ENCODE measurements at regions not wholly inside any gene's neighbourhood (a gene's known extent, or its start where the extent isn't known, plus 50 kb on each side); places are given as distances from the start of the nearest gene placed in this dataset.
"Not testable (repeated sequence)": the region's sequence is repeated elsewhere in the genome, so short reads cannot be mapped to it uniquely, and the experiment has no call there.

- H3K9me3 Mint-ChIP-seq: no peaks in the 10 kb centered on the region
- DNase-seq: no peak
- H3K4me1 Mint-ChIP-seq: peaks cover 5% of the 10 kb centered on the region
- H3K27me3 Mint-ChIP-seq: peaks cover 3% of the 10 kb centered on the region
- H3K36me3 Mint-ChIP-seq: no peaks in the 10 kb centered on the region
- no peak overlapping the region for H3K27ac Mint-ChIP-seq
- CTCF ChIA-PET: interaction anchor here (1.0 kb wide), 1 partner anchor 203 kb away, joined by 3 read pairs; no protein-coding TSS in a partner anchor
- no peak overlapping the region for H3K4me3 Mint-ChIP-seq
Measured at GRCh38 chr3:102025606-102026270, 176.4 kb downstream of the NFKBIZ start.

- no peak for DNase-seq
- Mint-ChIP-seq H3K36me3 (no peaks in the 10 kb centered on the region), H3K4me3 (no peak overlapping the region), H3K9me3 (no peaks in the 10 kb centered on the region), H3K4me1 (no peaks in the 10 kb centered on the region), H3K27ac (no peak overlapping the region), H3K27me3 (peaks cover 3% of the 10 kb centered on the region)
- CTCF ChIA-PET: no interaction called here
Measured at GRCh38 chr3:102026656-102027055, 177.3 kb downstream of the NFKBIZ start.

DNA sequence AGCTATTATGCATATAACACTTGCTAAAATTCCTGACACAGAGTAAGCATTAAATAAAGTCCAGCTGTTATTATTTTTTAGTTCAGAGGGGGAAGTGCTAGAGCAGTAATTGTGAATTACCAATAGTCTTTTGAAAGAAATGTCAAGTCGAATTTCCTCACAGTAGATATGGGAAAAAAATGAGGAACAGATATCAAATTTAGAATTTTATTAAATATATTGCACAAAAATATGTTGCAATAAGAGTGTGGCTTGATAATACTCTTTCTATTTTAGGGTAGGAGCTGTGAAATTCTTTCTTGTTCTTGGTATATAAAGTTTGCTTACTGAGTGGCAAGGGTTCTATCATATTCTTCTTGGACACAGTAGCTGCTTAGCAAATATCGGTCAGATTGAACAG, 181.3 kb downstream of the NFKBIZ start:
- CTCF ChIA-PET: no interaction called here

GRCh38 chr3:102031834-102032233, 182.5 kb downstream of the NFKBIZ start:
- Mint-ChIP-seq H3K4me1 (no peaks in the 10 kb centered on the region), H3K4me3 (no peak overlapping the region), H3K36me3 (no peaks in the 10 kb centered on the region), H3K27ac (no peak overlapping the region), H3K9me3 (no peaks in the 10 kb centered on the region), H3K27me3 (no peaks in the 10 kb centered on the region)
- no peak for DNase-seq
- CTCF ChIA-PET: no interaction called here

More for the DNA sequence above, 181.3 kb downstream of the NFKBIZ start:
- Mint-ChIP-seq H3K4me3 (no peak overlapping the region), H3K9me3 (no peaks in the 10 kb centered on the region), H3K27me3 (no peaks in the 10 kb centered on the region), H3K27ac (no peak overlapping the region), H3K36me3 (no peaks in the 10 kb centered on the region), H3K4me1 (no peaks in the 10 kb centered on the region)
- DNase-seq: no peak

DNA sequence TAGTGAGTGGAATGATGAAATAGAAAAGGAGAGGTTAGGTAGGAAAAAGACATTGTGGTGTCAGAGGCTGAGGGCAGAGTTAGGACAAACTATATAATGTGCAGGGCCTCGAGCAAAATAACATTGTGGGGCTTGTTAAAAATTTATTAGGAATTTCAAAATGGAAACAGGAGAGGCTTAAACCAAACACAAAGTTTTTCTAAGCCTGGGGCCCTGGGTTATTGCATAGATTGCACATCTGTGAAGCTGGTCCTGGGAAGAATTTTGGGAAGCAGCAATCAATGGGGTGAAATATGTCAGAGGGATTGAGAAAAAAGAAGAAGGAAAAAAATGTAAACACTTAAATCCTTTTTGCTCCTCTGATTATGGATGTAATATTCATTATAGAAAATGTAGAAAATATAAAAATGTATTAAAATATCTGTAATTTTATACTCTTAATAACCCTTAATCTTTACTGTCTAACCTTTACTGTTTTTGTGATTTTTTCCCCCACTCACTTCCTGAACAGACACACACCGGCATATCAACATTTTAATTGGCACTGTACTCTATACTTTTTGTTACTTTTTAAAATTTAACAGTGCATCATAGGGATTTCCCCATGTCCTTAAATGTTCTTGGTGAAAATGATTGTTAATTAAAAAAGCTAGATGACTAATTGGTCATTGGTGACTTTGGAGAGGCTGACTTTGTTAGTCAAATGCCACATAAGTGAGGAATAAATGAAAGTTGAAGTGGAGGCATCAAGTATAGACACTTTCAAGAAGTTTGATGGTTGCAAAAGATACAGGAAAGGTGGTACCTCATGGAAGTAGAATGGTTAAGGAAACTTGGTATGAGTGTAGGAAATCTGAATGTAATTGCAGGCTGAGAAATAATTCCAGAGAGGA, 183.4 kb downstream of the NFKBIZ start:
- no peaks in the 10 kb centered on the region for H3K4me1 Mint-ChIP-seq
- CTCF ChIA-PET: no interaction called here

GRCh38 chr3:102034639-102035451, 185.5 kb downstream of the NFKBIZ start:
- peaks cover 10% of the 10 kb centered on the region for H3K9me3 Mint-ChIP-seq
- H3K27ac Mint-ChIP-seq: no peak overlapping the region
- peaks cover 3% of the 10 kb centered on the region for H3K4me1 Mint-ChIP-seq
- H3K4me3 Mint-ChIP-seq: no peak overlapping the region
- no peak for DNase-seq
- no peaks in the 10 kb centered on the region for H3K27me3 Mint-ChIP-seq
- CTCF ChIA-PET: no interaction called here
- H3K36me3 Mint-ChIP-seq: peaks cover 2% of the 10 kb centered on the region

More for the DNA sequence above, 183.4 kb downstream of the NFKBIZ start:
- H3K27me3 Mint-ChIP-seq: no peaks in the 10 kb centered on the region
- H3K9me3 Mint-ChIP-seq: no peaks in the 10 kb centered on the region
- no peak for DNase-seq
- no peaks in the 10 kb centered on the region for H3K36me3 Mint-ChIP-seq
- no peak overlapping the region for H3K27ac Mint-ChIP-seq
- H3K4me3 Mint-ChIP-seq: no peak overlapping the region

- Mint-ChIP-seq H3K27ac (no peak overlapping the region), H3K9me3 (peaks cover 15% of the 10 kb centered on the region), H3K4me3 (no peak overlapping the region), H3K36me3 (peaks cover 6% of the 10 kb centered on the region), H3K27me3 (no peaks in the 10 kb centered on the region), H3K4me1 (peaks cover 6% of the 10 kb centered on the region)
- CTCF ChIA-PET: no interaction called here
- no peak for DNase-seq
Measured at GRCh38 chr3:102036017-102036416, 186.7 kb downstream of the NFKBIZ start.

GRCh38 chr3:102036472-102036871, 187.2 kb downstream of the NFKBIZ start:
- no peaks in the 10 kb centered on the region for H3K27me3 Mint-ChIP-seq

GRCh38 chr3:102037209-102037608, 187.9 kb downstream of the NFKBIZ start:
- H3K27me3 Mint-ChIP-seq: no peaks in the 10 kb centered on the region
- CTCF ChIA-PET: interaction anchor here (1.0 kb wide), 1 partner anchor 9 kb away, joined by 3 read pairs; no protein-coding TSS in a partner anchor
- H3K36me3 Mint-ChIP-seq: peaks cover 10% of the 10 kb centered on the region
- H3K27ac Mint-ChIP-seq: no peak overlapping the region
- H3K9me3 Mint-ChIP-seq: peaks cover 19% of the 10 kb centered on the region
- H3K4me1 Mint-ChIP-seq: peaks cover 6% of the 10 kb centered on the region
- no peak overlapping the region for H3K4me3 Mint-ChIP-seq
- no peak for DNase-seq

More at GRCh38 chr3:102036472-102036871, 187.2 kb downstream of the NFKBIZ start:
- Mint-ChIP-seq H3K36me3 (peaks cover 10% of the 10 kb centered on the region), H3K4me3 (no peak overlapping the region), H3K9me3 (peaks cover 19% of the 10 kb centered on the region), H3K27ac (no peak overlapping the region), H3K4me1 (peaks cover 6% of the 10 kb centered on the region)
- CTCF ChIA-PET: no interaction called here
- no peak for DNase-seq

DNA sequence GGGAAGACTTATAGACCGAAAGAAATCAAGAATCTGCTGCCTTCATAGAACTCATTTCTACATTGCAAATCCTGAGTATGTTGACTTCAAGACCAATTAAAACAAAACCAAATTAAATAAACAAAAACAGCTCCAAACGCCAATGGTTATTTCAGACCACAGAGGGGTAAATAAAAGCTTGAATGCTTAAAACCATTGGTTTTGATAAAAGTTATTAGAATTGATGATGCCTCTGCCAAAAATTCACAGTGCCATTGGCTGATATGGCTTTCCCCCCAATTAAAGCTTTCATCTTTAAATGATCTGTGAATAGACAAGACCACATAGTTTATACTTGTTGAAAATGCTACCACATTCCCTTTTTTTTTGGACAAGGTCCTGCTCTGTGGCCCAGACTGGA, 188.5 kb downstream of the NFKBIZ start:
- peaks cover 10% of the 10 kb centered on the region for H3K36me3 Mint-ChIP-seq
- H3K4me1 Mint-ChIP-seq: peaks cover 6% of the 10 kb centered on the region
- no peak overlapping the region for H3K4me3 Mint-ChIP-seq
- no peaks in the 10 kb centered on the region for H3K27me3 Mint-ChIP-seq
- CTCF ChIA-PET: interaction anchor here (1.0 kb wide), 1 partner anchor 9 kb away, joined by 3 read pairs; no protein-coding TSS in a partner anchor
- no peak overlapping the region for H3K27ac Mint-ChIP-seq
- no peak for DNase-seq
- H3K9me3 Mint-ChIP-seq: peaks cover 19% of the 10 kb centered on the region

GRCh38 chr3:102038477-102039142, 189.3 kb downstream of the NFKBIZ start:
- Mint-ChIP-seq H3K9me3 (peaks cover 19% of the 10 kb centered on the region), H3K36me3 (peaks cover 10% of the 10 kb centered on the region), H3K27me3 (no peaks in the 10 kb centered on the region), H3K27ac (no peak overlapping the region), H3K4me1 (peaks cover 6% of the 10 kb centered on the region), H3K4me3 (no peak overlapping the region)
- DNase-seq: no peak
- CTCF ChIA-PET: interaction anchor here (0.7 to 1.0 kb wide), 2 partner anchors 8 to 491 kb away, joined by 3 read pairs; no protein-coding TSS in a partner anchor

DNA sequence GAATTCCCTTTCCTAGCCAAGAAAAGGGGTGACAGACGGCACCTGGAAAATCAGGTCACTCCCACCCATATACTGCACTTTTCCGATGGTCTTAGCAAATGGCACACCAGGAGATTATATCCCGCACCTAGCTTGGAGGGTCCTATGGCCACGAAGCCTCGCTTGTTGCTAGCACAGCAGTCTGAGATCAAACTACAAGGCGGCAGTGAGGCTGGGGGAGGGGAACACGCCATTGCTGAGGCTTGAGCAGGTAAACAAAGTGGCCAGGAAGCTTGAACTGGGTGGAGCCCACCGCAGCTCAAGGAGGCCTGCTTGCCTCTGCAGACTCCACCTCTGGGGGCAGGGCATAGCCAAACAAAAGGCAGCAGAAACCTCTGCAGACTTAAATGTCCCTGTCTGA, 190.8 kb downstream of the NFKBIZ start:
- peaks cover 19% of the 10 kb centered on the region for H3K9me3 Mint-ChIP-seq
- H3K4me3 Mint-ChIP-seq: not testable (repeated sequence)

GRCh38 chr3:102053375-102053989, 204.2 kb downstream of the NFKBIZ start:
- no peak overlapping the region for H3K4me3 Mint-ChIP-seq

More for the DNA sequence above, 190.8 kb downstream of the NFKBIZ start:
- DNase-seq, CTCF ChIA-PET, H3K27me3 Mint-ChIP-seq, H3K4me1 Mint-ChIP-seq: not testable (repeated sequence)
- peak overlapping the region; percentile 14 for H3K27ac Mint-ChIP-seq
- peaks cover 10% of the 10 kb centered on the region for H3K36me3 Mint-ChIP-seq

More at GRCh38 chr3:102053375-102053989, 204.2 kb downstream of the NFKBIZ start:
- H3K36me3 Mint-ChIP-seq: peaks cover 29% of the 10 kb centered on the region
- H3K27ac Mint-ChIP-seq: no peak overlapping the region
- DNase-seq: no peak
- peaks cover 20% of the 10 kb centered on the region for H3K4me1 Mint-ChIP-seq
- CTCF ChIA-PET: no interaction called here
- peaks cover 29% of the 10 kb centered on the region for H3K9me3 Mint-ChIP-seq
- no peaks in the 10 kb centered on the region for H3K27me3 Mint-ChIP-seq
